ENCODE measurements at regions not wholly inside any gene's neighbourhood (a gene's known extent, or its start where the extent isn't known, plus 50 kb on each side); places are given as distances from the start of the nearest gene placed in this dataset.

DNA sequence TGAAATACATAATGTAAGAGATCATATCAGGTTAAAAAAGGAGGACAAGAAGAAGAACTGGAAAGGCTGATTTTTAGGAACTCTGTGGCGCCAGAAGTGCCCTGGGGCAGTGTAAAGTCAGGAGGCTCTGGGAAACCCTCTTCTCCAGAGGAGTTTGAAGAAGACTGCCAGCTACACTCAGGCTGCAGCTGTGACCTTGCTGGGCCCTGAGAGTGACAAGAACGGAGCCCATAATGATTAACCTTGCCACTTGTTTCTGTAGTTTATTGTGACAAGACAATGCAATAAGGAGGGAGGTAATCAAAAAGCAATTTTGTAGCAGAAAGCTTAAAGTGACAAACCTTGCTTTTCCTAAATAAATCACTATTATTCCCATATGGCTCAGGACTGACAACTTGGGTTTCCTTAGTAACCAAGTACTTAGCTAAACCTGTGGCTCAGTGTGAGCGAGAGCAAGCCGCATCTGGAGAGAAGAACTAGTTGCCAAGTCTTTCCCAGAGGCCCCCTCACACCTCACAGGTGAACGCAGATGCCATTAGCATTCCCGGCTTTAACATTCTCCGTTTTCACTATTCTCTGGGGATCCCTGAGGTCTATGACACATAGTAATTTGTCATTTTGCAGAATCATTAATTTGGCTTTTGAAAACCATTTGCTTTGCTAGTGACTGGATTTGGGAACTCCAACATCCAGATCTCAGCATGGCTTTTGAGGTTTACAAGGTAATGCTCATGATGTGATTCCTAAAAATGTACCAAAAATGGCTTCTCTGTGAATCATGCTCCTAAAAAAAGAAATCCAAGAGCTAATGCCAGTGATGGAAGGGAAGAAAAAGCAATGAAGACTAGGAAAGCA lies 115.9 kb downstream of the OMA1 start (continued):
- TF ChIP-seq, protein P1, sequence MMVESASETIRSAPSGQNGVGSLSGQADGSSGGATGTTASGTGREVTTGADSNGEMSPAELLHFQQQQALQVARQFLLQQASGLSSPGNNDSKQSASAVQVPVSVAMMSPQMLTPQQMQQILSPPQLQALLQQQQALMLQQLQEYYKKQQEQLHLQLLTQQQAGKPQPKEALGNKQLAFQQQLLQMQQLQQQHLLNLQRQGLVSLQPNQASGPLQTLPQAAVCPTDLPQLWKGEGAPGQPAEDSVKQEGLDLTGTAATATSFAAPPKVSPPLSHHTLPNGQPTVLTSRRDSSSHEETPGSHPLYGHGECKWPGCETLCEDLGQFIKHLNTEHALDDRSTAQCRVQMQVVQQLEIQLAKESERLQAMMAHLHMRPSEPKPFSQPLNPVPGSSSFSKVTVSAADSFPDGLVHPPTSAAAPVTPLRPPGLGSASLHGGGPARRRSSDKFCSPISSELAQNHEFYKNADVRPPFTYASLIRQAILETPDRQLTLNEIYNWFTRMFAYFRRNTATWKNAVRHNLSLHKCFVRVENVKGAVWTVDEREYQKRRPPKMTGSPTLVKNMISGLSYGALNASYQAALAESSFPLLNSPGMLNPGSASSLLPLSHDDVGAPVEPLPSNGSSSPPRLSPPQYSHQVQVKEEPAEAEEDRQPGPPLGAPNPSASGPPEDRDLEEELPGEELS (CRISPR knock-in tag; IDR thresholded peaks at IDR 0.05; ENCODE audit: borderline replicate concordance), result no peak
- TF ChIP-seq OTX1 (CRISPR knock-in tag; IDR thresholded peaks at IDR 0.05), result no peak
- TF ChIP-seq PTRF (tag; IDR thresholded peaks at IDR 0.05), result no peak
- TF ChIP-seq DMBX1 (CRISPR knock-in tag; IDR thresholded peaks at IDR 0.05; ENCODE audit: borderline replicate concordance), result no peak
- TF ChIP-seq CBX8 (IDR thresholded peaks at IDR 0.05; ENCODE audit: borderline replicate concordance, extremely low read depth, low read depth, low read length, poor library complexity, severe bottlenecking), result no peak
- TF ChIP-seq SOX6 (IDR thresholded peaks at IDR 0.05), result no peak
- no peak for TF ChIP-seq FOXA1 (IDR thresholded peaks at IDR 0.05; ENCODE audit: borderline replicate concordance)
- TF ChIP-seq, protein P2, sequence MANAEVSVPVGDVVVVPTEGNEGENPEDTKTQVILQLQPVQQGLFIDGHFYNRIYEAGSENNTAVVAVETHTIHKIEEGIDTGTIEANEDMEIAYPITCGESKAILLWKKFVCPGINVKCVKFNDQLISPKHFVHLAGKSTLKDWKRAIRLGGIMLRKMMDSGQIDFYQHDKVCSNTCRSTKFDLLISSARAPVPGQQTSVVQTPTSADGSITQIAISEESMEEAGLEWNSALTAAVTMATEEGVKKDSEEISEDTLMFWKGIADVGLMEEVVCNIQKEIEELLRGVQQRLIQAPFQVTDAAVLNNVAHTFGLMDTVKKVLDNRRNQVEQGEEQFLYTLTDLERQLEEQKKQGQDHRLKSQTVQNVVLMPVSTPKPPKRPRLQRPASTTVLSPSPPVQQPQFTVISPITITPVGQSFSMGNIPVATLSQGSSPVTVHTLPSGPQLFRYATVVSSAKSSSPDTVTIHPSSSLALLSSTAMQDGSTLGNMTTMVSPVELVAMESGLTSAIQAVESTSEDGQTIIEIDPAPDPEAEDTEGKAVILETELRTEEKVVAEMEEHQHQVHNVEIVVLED (CRISPR knock-in tag; IDR thresholded peaks at IDR 0.05), result no peak
- TF ChIP-seq DDX20 (tag; IDR thresholded peaks at IDR 0.05; ENCODE audit: low read depth), result no peak
- TF ChIP-seq NEUROD1 (IDR thresholded peaks at IDR 0.05; ENCODE audit: borderline replicate concordance, low read depth, low read length, partially characterized antibody), result no peak
- no peak for TF ChIP-seq BHLHE40 (IDR thresholded peaks at IDR 0.05; ENCODE audit: low read length)

Measured in K562 (cell line).